HG03469 (cell line): ENCODE measurements at regions not wholly inside any gene's neighbourhood (a gene's known extent, or its start where the extent isn't known, plus 50 kb on each side); places are given as distances from the start of the nearest gene placed in this dataset.
"Not testable (repeated sequence)": the region's sequence is repeated elsewhere in the genome, so short reads cannot be mapped to it uniquely, and the experiment has no call there.

ENCODE experiments used
- ATAC-seq: cut with Tn5 transposase; IDR thresholded peaks from one replicate; pipeline ENCODE4 v1.9.1; 2021; ENCODE audit warnings: mild to moderate bottlenecking, moderate library complexity, moderate number of reproducible peaks; ENCODE audit not compliant: unreplicated experiment

DNA sequence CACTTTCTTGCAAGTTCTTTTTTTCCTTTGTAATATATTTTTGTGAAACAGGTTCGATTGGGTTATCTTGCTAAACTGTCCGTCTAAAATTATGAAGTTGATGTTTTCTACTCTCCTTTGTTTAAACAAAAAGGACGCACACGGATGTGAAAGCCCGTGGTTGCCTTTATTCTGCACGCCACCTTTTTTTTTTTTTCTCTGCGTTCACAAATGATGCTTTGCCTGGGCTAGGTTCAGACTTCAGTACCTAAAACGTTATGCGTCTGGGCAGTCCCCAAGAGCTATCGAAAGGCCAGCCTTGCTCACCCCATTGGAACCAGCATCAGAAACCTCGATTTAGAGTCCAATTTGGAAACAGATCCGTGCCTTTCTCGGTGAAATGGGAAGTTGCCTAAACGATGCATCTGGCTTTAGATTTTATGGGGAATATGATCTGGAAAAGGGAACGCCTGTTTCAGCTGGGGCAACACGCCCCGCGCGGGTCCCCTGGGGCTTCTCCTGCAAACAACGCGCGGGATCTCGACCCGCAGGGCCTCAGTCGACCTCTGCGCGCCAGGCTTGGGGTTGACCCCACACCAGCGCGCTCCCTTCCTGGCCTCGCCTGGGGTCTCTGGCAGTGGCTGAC is 113.9 kb downstream of the KCNRG start:
- no peak for ATAC-seq

DNA sequence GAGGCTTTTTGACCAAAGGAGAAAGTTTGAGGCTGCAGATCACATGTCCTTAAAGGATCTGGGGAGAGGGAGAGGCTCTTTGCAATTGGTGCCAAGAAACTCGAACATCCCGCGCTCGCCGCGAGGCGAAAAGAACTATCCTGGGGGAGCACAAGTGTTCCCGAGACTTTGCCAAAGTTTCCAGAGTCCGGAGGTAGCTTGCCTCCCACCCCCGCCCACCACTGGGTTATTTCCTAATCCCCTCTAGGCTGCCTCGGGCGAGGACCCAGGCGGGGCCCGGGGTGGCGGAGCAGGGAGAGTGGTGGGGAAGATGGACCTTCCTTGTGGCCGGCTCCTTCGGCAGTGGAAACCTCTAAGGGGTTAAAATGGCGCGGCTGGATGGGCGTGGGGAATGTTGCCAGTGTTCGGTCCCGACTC is 114.5 kb downstream of the KCNRG start:
- no peak for ATAC-seq

DNA sequence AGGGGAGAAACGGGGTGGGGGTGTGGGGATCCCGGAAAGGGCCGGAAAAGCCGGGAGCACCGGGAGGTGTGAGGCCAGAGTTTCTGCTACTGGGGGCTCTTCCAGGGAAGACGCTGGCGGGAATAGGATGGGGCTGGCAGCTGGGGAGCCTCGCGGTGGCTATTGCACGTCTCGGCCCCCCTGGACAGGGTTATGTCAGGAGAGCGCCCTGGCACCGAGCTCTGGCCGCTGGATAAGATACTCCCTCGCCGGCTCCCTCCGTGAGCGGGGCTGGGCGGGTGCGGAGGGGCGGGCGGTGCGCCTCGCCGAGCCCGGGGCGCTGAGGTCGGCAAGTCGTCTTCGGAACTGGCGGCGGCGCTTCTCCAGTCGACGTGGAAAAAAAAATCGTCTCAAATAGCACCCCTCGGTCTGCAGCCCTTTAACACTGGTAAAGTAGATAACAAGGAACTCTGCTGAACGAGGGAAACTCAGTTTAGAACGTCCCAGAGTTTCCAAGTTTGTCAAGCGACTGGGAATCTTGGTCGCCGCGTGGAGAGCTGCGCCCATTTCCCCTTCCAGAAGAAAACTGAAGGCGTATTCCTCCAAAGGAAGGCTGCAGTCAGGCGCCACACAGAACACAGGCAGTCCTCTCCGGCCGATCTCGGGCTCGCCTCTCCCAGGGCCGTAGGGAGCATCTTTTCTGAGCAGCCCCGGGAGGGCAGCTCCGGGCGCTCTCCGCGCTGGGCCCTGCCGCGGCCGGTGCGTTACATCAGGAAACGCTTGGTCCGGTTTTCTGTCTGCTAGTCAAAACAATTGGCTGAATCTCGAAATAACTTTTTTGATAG is 115.1 kb downstream of the KCNRG start:
- no peak for ATAC-seq

DNA sequence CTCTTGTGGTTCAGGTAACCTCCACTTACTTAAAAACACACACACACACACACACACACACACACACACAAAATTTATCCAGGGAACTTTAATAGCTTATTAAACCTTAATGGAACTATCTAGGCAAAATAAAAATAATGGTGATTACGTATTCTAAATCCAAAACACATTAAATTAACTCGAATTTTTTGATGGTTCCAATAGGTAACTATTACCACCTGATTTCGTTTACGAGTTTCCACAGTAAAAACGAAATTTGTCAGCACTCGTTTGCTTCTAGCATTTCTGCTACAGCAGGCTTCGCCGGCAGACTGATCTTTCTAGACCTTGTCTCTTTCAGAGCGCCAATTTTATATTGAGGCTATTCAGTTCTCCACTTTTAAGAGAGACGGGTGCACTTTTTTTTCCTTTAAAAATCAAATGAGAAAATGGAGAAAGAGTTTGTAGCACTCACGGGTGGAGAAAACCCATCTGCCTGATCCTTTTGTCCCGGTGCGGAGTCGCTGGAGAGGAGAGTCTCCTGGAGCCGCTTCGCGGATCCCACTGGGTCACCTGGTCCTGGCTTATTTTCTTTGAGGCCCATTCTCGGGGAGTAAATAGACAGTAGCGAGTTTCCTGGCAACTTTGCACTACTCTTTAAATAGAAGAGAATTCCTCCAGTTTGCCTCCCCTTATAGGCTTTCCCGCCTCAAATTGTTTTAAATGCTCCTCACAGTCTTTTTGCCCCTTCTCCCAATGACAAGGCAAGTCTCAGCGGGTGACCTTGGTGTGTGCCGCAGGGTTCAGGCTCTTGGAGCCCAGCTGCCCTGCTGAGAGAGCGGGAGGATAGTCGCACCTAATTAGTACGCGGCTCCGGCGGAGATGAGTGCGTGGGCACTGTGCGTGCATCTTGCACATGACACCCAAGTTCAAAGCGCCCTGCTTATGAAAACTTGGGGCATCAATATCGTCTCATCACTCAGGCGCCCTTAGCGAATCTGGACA is 117.0 kb downstream of the KCNRG start:
- ATAC-seq: no peak

DNA sequence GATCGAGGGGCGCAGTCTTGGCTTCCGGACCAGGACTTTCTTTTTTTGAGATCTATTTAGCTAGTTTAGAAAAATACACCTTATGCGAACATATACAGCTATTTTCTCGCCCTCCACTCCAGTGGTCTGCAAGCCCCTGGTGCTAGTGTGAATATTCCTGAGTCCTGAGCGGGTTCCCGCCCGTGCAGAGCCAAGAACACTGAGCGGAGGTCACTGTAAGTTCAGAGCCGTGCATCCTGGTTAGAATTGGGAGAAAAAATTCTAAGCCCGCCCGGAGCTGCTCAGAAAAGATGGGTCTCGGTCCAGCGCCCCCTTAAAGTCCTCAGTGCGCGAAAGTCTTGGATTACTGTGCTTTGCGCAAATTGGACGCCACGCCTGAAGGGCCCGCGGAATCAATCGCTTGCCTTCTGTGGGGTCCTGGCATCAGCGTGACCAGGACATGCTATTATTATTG is 117.7 kb downstream of the KCNRG start:
- no peak for ATAC-seq

DNA sequence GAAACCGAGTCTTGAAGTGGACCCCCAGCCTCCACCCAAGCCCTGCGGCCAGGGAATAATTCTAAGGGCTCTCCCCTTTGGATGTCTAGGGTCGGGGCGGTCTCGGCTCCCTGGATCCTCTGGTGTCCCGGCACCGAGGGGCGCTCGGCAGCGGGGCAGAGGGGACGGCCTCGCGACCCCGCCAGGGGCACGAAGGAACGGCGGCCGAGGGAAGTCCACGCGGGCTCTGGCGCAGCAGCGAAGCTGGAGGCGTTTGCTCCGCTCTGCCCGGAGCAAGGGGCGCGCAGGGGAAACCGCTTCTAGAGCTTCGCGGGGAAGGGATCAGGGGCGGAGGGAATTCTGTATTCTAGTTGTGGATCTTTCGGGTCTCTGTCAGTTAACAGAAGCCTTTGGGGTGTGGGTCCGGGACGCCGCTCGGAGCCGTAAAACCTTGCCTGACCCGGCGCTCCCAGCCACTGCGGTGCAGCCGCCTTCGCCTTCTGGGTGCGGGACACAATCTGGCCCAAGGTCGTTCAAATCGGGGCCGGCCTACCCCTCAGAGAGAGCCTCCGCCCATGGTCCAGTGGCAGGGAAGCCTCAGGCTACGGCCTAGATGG is 118.2 kb downstream of the KCNRG start:
- ATAC-seq: no peak

DNA sequence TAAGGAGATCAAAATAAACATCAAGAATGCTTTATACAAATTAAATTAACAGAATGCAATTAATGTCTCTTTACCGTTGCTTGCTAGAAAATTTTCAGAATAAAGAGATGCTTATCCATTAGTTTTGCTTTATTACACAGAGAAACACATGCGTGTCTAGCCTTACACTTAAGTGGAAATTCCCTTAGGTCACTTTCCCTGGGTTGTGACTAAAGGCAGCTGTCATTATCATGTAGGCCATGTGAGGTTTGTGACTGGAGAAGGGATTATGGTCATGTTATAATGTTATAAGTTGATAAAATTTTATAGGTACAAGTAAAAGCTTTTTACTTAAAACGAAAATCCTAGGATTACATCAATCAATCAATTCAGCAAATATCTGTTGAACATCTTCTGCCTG is 121.0 kb downstream of the KCNRG start:
- no peak for ATAC-seq

DNA sequence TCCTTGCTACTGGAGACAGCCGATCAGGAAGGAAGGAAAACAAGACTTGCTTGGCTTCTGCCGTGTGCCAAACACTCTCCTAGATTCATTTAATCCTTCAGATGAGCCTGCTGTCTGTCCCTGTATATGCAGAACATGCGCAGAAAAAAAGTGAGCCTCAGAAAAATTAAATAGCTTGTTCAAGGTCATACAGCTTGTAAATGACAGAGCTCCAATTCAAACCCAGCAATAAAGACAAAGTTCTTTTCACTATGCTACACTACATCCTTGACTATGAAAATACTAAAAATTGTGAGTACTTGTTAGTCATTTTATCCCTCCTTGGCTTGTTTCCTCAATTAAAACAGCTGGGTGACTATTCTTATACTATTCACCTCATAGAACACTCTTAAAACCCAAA is 121.4 kb downstream of the KCNRG start:
- ATAC-seq: no peak

DNA sequence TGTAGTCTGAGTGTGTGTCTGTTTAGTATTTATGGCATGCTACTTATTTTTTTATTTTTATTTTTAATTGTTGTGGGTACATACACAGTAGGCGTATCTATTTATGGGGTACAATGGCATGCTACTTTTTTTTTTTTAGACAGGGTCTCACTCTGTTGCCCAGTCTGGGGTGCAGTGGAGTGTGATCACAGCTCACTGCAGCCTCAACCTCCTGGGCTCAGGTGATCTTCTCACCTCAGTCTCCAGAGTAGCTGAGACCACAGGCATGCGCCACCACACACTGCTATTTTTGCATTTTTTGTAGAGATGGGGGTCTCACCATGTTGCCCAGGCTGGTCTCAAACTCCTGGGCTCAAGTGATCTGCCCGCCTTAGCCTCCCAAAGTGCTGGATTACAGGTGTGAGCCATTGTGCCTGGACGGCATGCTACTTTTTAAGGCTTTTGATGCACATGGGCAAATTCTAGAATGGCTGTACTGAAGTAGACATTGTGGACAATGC is 124.2 kb downstream of the KCNRG start:
- not testable (repeated sequence) for ATAC-seq

DNA sequence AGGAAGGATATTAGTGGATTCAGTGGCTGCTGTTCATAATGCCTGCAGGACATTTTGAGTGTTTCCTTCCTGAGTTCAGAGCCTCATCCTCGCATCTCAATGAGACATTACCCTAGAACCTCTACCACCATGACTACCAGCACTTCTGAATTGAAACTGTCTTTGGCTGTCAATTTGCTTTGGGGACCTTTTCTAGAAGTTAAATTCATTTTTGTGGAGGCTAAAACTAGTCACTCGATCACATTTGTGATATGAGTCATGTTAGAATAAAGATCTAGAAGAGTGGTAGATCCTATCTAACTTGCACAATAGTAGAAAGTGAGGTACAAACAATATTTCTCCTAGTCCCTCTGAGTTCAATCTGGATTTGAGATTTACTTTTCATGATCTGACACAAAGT is 124.9 kb downstream of the KCNRG start:
- ATAC-seq: no peak

DNA sequence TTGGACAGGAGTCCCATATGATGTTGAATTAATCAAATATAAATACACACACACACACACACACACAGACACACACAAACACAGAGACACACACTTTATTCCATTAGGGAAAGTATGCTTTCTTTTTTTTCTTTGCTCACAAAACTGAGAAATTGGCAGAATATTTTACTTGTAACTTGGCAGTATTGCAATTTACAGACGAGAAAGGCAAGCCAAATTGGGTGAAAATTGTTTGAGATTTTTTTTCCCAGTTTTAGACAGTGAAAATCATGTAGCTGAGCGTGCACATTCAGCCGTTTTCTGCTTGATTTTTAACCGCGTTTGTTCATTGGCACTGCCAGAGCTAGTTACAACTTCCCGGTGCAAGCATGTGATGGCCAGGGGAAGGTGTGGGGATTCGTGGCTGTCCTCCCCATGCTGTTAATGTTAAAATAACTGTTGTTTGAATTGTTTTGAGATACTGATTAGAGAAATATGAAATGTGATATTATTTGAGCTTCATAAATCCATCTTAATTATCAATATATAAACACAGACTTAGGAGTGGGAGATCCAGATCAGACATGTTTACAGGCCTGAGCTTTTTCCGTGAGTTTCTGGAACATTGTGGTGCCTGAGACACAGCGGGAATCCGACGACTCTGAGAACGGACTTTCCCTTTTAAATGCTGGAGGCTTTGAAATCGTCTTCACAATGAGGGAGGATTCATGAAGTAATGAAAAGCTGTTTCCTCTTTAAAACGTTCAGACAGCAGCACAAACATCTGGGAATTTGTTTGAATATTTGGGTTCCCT is 125.5 kb downstream of the KCNRG start:
- ATAC-seq: no peak

DNA sequence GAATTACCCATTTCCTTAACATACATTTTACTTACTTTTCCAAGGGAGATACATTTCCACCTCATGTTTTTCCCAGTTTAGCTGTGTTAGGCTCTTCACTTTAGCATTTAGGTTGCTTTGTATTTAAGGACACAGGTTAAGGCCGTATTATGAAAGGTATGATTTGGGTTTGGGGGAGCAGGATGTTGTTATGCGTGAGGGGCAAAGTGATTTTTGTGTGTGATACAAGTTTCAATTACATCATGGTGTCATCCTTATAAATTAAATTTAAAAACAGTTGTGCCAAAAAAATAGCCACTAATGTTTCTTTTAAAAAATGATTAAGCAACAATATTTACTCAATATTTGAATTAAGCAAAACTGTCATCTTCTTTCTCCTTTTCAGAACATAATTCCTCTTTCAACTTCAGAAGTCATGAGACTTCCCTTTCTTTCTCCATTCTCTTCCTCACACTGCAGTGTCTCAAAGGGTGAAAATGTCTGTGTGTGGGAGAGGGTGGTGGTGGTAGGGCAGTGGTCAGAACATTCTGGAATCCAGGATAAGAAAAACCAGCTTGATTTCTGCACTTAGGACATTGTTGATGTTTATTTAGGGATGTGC is 126.2 kb downstream of the KCNRG start:
- no peak for ATAC-seq

DNA sequence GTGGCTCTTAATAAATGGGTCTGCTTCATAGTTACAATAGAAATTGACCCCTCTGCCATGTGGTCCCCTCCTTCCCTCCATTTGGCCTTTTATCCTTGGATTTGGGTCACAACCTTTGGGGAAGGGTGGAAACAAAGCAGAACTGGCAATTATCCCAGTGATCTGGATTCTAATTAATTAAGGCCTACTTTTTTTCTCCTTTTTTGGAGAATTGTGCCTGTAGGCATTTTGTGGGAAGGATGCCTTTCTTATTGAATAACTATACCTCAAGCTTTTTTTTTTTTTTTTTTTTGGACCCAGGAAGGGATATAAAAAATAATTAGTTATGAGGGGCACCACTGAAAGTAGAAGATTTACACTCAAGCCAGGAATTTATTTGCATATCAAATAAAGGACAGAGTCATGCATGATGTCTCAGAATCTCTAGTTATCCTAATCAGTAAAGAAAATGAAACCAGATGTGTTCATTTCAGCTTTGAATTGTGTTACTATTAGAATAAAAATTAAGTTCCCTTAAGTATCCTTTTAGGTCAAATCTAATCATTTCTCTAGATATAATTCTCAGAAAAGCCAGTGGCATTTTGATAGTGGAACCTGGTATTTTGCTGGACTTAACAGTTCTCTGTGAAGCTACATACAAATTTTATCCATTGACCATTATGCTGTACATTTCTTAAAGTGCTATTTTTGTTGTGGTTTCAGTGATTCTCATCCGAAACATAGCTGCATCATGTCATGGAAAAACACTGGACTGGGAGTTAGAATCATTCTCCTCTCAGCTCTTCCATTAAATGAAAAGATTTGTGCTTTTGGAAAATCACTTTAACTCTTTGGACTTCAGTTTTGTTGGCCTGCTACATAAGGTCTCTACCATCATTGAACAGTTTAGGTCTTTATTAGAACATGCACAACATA is 129.3 kb downstream of the KCNRG start:
- no peak for ATAC-seq

DNA sequence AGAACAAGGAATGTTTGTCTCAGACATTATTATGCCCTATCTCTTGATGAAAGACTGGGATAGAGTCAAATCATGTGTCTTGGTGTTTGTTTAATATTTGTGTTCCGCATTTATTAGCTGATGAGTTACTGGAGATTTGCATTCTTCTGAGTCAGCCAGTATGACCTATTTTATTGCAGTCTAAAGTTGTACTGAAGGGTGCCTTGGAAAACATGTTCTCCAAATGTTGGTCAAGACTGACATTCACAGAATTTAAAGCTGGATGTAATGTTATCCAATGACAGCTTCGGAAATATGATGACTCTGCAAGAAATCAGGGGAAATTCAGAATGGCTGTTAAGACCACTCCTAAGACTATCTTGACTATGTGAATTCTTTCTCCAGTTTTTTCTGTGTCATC is 134.0 kb downstream of the KCNRG start:
- ATAC-seq: no peak

DNA sequence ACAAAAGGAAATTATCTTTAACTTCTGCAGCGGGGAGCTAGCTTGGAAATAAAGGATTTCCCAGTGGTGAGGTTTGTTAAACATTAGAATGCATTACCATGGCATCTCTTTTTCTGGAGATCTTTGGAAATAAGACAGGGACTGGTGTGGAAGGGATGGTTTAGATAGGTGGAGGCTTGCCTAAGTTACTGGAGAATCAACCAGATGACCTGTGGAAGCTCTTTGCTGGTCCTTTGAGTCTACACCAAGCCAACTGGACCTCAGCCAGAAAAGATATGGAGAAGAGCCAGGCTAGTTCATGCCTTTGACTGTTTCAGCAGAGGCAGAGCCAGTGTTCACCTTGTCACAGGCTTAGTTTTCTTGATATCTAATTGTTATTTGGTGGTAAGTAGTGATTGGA is 134.7 kb downstream of the KCNRG start:
- no peak for ATAC-seq

DNA sequence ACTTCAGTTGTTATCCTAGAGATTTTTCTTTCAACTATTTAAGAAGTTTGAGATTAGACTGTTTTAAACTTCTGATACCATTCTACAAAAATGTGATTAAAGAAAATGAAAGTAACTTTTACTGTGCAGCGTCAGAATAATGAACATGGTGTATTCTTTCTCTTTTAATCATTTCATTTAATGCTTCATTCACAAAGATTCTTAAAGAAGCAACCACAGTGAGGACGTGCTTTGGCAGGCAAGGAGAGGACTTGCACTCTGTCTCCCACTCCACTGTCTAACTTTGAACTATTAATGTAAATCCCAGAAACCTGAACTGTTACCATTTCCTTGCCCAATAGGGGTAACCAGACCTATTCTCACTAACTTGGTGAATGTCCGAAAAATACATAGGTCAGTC is 137.0 kb downstream of the KCNRG start:
- ATAC-seq: no peak

DNA sequence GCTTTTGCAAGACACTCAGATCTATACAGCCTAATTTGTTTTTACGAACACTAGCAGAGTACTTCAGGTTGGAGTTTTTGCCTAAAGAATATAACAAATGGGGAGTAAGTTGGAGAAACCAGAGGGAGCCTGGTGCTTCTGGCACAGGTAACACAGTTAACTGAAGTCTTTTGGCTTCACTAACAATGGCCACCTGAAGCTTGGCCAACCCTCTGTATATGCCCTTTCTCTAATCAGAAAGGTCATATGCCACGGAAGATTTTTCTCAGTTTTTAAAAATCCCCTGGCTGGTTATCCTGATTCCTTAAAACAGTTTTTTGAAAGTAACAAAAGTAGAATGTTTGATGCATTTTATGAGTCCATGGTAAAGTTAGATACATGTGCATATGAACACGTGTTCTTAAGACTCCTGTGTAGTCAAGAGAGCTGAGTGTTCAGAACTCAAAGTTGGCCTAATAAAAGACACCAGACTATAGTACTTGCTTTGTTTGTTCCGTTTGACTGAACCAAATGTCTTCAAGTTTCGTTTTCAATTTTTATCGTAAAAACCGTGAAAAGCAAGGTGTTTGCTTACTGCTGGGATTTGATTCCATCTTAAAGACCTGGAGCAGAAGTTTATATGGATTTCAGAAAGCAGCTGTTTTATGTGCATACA is 137.5 kb downstream of the KCNRG start:
- peak; percentile 52 for ATAC-seq

DNA sequence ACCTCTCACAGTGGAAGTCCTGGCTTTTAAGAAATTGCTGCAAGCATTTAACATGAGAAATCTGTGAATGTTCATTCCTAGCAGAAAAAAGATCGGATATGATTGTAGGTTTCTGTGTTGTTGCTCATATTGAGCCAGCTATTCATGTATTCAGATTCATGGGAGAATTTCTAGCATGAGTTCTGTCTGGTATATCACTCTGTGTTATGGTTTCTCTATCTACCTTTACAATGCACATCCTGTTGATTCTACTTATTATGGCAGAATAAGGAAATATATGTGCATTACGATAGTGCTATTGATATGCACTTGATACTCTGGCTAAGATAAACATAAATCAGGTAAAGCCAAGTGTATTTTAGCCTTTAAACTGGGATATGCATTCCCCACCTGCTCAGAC is 138.2 kb downstream of the KCNRG start:
- ATAC-seq: no peak
